CD4-positive, alpha-beta T cell (primary cell): ENCODE measurements at regions not wholly inside any gene's neighbourhood (a gene's known extent, or its start where the extent isn't known, plus 50 kb on each side); places are given as distances from the start of the nearest gene placed in this dataset.

Source experiments
- ATAC-seq: fragments of 200-7000 bp; cut with Tn5 transposase; one replicate; pipeline ENCODE4 v1.10.0; 2022; ENCODE audit warnings: mild to moderate bottlenecking; ENCODE audit not compliant: poor library complexity
- CTCF ChIA-PET: fragments of 350-600 bp; sonication (Branson Sonifier 250); formaldehyde crosslinking; loops from one replicate; lab custom pipeline; 2021; ENCODE audit warnings: antibody characterized with exemption, inconsistent platforms; lab: Charles Lee
- POLR2A ChIA-PET: fragments of 350-600 bp; sonication (Branson Sonifier 250); formaldehyde crosslinking; loops from one replicate; lab custom pipeline; 2021; ENCODE audit warnings: antibody characterized with exemption, inconsistent platforms; lab: Charles Lee
- DNase-seq, 14 experiments: peaks; one replicate each; pipeline ENCODE4 v3.0.0-alpha.2; 2013 to 2020; ENCODE audit warnings: mixed read lengths in 2 of 14
- H3K27ac ChIP-seq, 2 donors: one replicate each; pipeline versions ENCODE4 v1.5.1 to v1.7.0; 2013; ENCODE audit warnings: low read length in 2 of 2, low read depth in 1 of 2, mild to moderate bottlenecking in 1 of 2
- H3K27me3 ChIP-seq, 2 experiments: 1 replicate in 1 of 2; 2 replicates in 1 of 2; pipeline versions ENCODE4 v1.6.1 to v1.7.0; 2013; ENCODE audit warnings: low read length in 2 of 2, control low read depth in 1 of 2, mild to moderate bottlenecking in 1 of 2, moderate library complexity in 1 of 2; ENCODE audit not compliant: insufficient read depth in 2 of 2, control insufficient read depth in 1 of 2
- H3K36me3 ChIP-seq: one replicate; pipeline ENCODE4 v1.6.1; 2013; ENCODE audit warnings: low read length, control low read depth; ENCODE audit not compliant: insufficient read depth
- H3K4me1 ChIP-seq: one replicate; pipeline ENCODE4 v1.6.1; 2013; ENCODE audit warnings: low read length, control low read depth; ENCODE audit not compliant: insufficient read depth
- H3K4me3 ChIP-seq: one replicate; pipeline ENCODE4 v1.5.1; 2013; ENCODE audit warnings: mild to moderate bottlenecking, low read length, moderate library complexity
- H3K9me3 ChIP-seq, 2 experiments: 1 replicate in 1 of 2; 2 replicates in 1 of 2; pipeline versions ENCODE4 v1.6.1 to v1.7.0; 2013; ENCODE audit warnings: low read length in 2 of 2, mild to moderate bottlenecking in 2 of 2, control low read depth in 1 of 2, moderate library complexity in 1 of 2; ENCODE audit not compliant: control insufficient read depth in 1 of 2, insufficient read depth in 1 of 2
- H3K27ac Mint-ChIP-seq: one replicate; pipeline ENCODE4 v1.8.0; 2020; ENCODE audit warnings: mixed read lengths
- H3K27me3 Mint-ChIP-seq: one replicate; pipeline ENCODE4 v1.8.0; 2021; ENCODE audit warnings: mixed read lengths
- H3K36me3 Mint-ChIP-seq: one replicate; pipeline ENCODE4 v1.8.0; 2021; ENCODE audit warnings: low read depth, mixed read lengths
- H3K4me1 Mint-ChIP-seq: one replicate; pipeline ENCODE4 v1.8.0; 2021; ENCODE audit warnings: low read depth, mixed read lengths
- H3K4me3 Mint-ChIP-seq: one replicate; pipeline ENCODE4 v1.8.0; 2020; ENCODE audit warnings: mild to moderate bottlenecking, mixed read lengths
- H3K9me3 Mint-ChIP-seq: one replicate; pipeline ENCODE4 v1.8.0; 2020; ENCODE audit warnings: mixed read lengths
- intact Hi-C, 2 experiments: fragments of 100-400 bp; cut with DNase I in 1 of 2; cut with micrococcal nuclease in 1 of 2; formaldehyde crosslinking; loops; one replicate each; pipeline versions ENCODE4 v1.15.1 to v1.9.0; 2023 to 2025; cut with DNase I, micrococcal nuclease
- TF ChIP-seq, protein P1 (sequence below): fragments of 200-600 bp; IDR thresholded peaks from one replicate; pipeline ENCODE4 v1.8.0; 2022; ENCODE audit warnings: antibody characterized with exemption, mild to moderate bottlenecking

DNA sequence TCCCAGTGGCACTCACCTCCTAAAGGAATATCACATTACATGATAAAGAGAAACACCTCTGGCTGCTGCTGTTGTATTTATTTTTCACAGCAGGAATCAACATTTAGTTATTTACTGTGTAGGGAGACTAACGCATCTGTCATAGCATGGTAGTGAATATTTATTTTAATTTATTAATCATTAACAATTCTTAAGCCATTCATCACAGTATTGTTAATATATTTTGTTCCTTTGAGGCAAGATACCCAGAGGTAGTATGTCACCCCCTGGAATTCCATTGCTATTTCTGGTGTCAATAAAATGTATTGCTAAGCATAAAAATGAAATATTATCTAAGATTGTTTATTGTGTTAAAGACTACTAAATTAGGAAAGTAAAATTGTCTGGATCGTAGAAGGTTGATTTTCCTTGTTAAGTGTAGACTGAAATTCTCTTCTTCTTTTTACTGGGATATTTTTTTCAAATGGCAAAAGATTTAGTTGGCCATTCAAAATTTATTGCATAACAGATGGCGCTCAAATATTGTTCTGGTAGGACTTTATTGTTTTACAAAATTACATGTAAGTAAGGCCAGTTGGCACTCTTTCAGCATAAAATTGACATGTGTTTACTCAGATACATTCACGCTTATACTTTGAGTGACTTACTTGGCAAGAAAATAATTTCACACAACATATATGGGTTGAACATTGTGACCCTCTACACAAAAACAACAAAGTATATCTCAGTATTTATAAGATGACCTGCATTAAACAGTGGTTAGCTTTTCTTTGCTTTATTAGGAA lies 1358.7 kb upstream of the SORCS1 start:
- H3K27ac Mint-ChIP-seq: no peak overlapping the region
- no peak overlapping the region for H3K4me3 Mint-ChIP-seq
- POLR2A ChIA-PET: no interaction called here

DNA sequence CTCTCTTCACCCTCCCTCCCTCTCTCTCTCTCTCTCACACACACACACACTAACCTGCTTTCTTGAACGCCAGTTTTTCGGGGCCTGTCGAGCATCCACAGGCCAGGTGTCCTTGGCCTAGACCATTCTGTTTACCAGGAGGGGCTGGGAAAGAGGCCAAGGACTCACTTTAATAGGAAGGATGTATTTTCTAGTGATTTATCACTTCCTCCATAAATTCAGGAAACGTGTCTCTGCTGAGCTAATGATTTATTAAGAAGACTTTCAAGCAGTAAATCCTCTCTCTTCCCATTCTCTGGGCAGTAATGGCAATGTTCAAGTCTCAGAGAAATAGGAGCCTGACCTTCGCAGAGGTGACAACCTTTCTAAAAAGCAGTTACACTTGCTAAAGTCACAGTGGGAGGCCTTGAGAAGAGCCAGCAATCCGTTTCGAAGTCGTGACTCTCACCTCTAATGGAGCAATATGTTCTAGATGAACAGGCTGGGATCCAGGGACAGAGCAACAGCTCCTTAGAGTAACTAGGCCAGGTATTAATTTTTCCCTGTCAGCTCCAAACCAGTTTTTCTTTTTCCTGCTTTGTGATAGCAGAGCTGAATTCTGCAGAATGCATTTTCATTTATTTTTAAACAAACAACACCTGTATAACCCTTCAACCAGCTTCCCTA lies 1357.5 kb upstream of the SORCS1 start:
- POLR2A ChIA-PET: no interaction called here
- Histone ChIP-seq H3K9me3 (no peaks in the 10 kb centered on the region), H3K27me3 (no peaks in the 10 kb centered on the region), H3K36me3 (no peaks in the 10 kb centered on the region), H3K27ac (no peak overlapping the region), H3K4me1 (no peaks in the 10 kb centered on the region), H3K4me3 (no peak overlapping the region)
- no peak overlapping the region for H3K4me3 Mint-ChIP-seq
- CTCF ChIA-PET: no interaction called here
- intact Hi-C loops: no loop called here
- TF ChIP-seq, protein P1, sequence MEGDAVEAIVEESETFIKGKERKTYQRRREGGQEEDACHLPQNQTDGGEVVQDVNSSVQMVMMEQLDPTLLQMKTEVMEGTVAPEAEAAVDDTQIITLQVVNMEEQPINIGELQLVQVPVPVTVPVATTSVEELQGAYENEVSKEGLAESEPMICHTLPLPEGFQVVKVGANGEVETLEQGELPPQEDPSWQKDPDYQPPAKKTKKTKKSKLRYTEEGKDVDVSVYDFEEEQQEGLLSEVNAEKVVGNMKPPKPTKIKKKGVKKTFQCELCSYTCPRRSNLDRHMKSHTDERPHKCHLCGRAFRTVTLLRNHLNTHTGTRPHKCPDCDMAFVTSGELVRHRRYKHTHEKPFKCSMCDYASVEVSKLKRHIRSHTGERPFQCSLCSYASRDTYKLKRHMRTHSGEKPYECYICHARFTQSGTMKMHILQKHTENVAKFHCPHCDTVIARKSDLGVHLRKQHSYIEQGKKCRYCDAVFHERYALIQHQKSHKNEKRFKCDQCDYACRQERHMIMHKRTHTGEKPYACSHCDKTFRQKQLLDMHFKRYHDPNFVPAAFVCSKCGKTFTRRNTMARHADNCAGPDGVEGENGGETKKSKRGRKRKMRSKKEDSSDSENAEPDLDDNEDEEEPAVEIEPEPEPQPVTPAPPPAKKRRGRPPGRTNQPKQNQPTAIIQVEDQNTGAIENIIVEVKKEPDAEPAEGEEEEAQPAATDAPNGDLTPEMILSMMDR: no peak
- DNase-seq (no peak), ATAC-seq (no peak)
- no peaks in the 10 kb centered on the region for H3K4me1 Mint-ChIP-seq
- H3K36me3 Mint-ChIP-seq: no peaks in the 10 kb centered on the region
- H3K27ac Mint-ChIP-seq: no peak overlapping the region
- H3K27me3 Mint-ChIP-seq: no peaks in the 10 kb centered on the region
- peaks cover 16% of the 10 kb centered on the region for H3K9me3 Mint-ChIP-seq

More for the DNA sequence above, 1358.7 kb upstream of the SORCS1 start:
- no peak for ATAC-seq
- no peaks in the 10 kb centered on the region for H3K9me3 ChIP-seq
- no peak for DNase-seq
- Mint-ChIP-seq H3K4me1 (no peaks in the 10 kb centered on the region), H3K36me3 (no peaks in the 10 kb centered on the region), H3K27me3 (no peaks in the 10 kb centered on the region), H3K9me3 (peaks cover 14% of the 10 kb centered on the region)
- no peaks in the 10 kb centered on the region for H3K4me1 ChIP-seq
- intact Hi-C loops: no loop called here
- H3K27me3 ChIP-seq: no peaks in the 10 kb centered on the region
- H3K27ac ChIP-seq: no peak overlapping the region
- CTCF ChIA-PET: no interaction called here
- H3K36me3 ChIP-seq: no peaks in the 10 kb centered on the region
- TF ChIP-seq, protein P1: no peak
- no peak overlapping the region for H3K4me3 ChIP-seq

DNA sequence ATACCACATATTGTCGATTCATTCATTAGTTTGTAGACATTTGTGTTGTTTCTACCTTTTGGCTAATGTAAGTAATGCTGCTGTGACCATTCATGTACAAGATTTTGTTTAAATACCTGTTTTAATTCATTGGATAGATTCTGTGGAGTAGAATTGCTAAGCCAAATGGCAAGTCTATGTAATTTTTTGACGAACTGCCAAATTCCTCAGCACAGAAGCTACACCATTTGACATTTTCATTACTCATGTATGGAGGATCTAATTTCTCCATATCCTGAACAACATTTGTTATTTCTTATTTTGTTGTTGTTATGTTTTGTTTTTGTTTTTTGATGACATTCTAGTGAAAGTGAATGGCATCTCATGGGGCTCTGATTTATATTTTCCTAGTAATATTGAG lies 1351.3 kb upstream of the SORCS1 start:
- Mint-ChIP-seq H3K9me3 (peaks cover 11% of the 10 kb centered on the region), H3K27ac (no peak overlapping the region), H3K4me3 (no peak overlapping the region), H3K27me3 (no peaks in the 10 kb centered on the region), H3K36me3 (no peaks in the 10 kb centered on the region), H3K4me1 (no peaks in the 10 kb centered on the region)
- POLR2A ChIA-PET: no interaction called here
- H3K27me3 ChIP-seq: no peaks in the 10 kb centered on the region
- no peak overlapping the region for H3K27ac ChIP-seq
- no peaks in the 10 kb centered on the region for H3K36me3 ChIP-seq
- intact Hi-C loops: no loop called here
- H3K9me3 ChIP-seq: peaks cover 0 to 4% of the 10 kb centered on the region in 2 experiments
- DNase-seq (no peak), ATAC-seq (no peak)
- H3K4me1 ChIP-seq: no peaks in the 10 kb centered on the region
- TF ChIP-seq, protein P1: no peak
- H3K4me3 ChIP-seq: no peak overlapping the region
- CTCF ChIA-PET: no interaction called here
